GM23248 (cell line): ENCODE measurements at regions not wholly inside any gene's neighbourhood (a gene's known extent, or its start where the extent isn't known, plus 50 kb on each side); places are given as distances from the start of the nearest gene placed in this dataset.

Experiments used
- DNase-seq: peaks from one replicate; pipeline ENCODE4 v3.0.0-alpha.2; 2015
- H2AFZ ChIP-seq: fragments of 200-600 bp; sonication (generic); 2 replicates; pipeline ENCODE4 v1.6.1; 2016; ENCODE audit warnings: antibody characterized with exemption
- H3F3A ChIP-seq: fragments of 200-600 bp; sonication (generic); 2 replicates; pipeline ENCODE4 v1.6.1; 2016; ENCODE audit warnings: mild to moderate bottlenecking, antibody characterized with exemption, mixed run types; ENCODE audit not compliant: insufficient read depth
- H3K27ac ChIP-seq: fragments of 200-600 bp; sonication (generic); 2 replicates; pipeline ENCODE4 v1.5.1; 2016; ENCODE audit warnings: mild to moderate bottlenecking
- H3K27me3 ChIP-seq: fragments of 200-600 bp; sonication (generic); replicated peaks from 2 replicates; pipeline ENCODE4 v1.6.1; 2016; ENCODE audit warnings: mild to moderate bottlenecking; ENCODE audit not compliant: insufficient read depth
- H3K36me3 ChIP-seq: fragments of 200-600 bp; sonication (generic); 2 replicates; pipeline ENCODE4 v1.6.1; 2016; ENCODE audit warnings: low read depth, mild to moderate bottlenecking
- H3K4me1 ChIP-seq: fragments of 200-600 bp; sonication (generic); 2 replicates; pipeline ENCODE4 v1.6.1; 2016; ENCODE audit warnings: mild to moderate bottlenecking; ENCODE audit not compliant: insufficient read depth
- H3K4me2 ChIP-seq: fragments of 200-600 bp; sonication (generic); one replicate; pipeline ENCODE4 v1.6.1; 2016; ENCODE audit warnings: mild to moderate bottlenecking; ENCODE audit not compliant: unreplicated experiment
- H3K4me3 ChIP-seq: fragments of 200-600 bp; sonication (generic); 2 replicates; pipeline ENCODE4 v1.5.1; 2016; ENCODE audit warnings: mild to moderate bottlenecking
- H3K79me2 ChIP-seq: fragments of 200-600 bp; sonication (generic); 2 replicates; pipeline ENCODE4 v1.6.1; 2016; ENCODE audit warnings: mild to moderate bottlenecking; ENCODE audit not compliant: insufficient read depth
- H3K9ac ChIP-seq: fragments of 200-600 bp; sonication (generic); 2 replicates; pipeline ENCODE4 v1.6.1; 2016; ENCODE audit warnings: mild to moderate bottlenecking
- H3K9me2 ChIP-seq: fragments of 200-600 bp; sonication (generic); 2 replicates; pipeline ENCODE4 v1.6.1; 2016; ENCODE audit warnings: mixed run types, mild to moderate bottlenecking, moderate library complexity; ENCODE audit not compliant: insufficient read depth
- H3K9me3 ChIP-seq: fragments of 200-600 bp; sonication (generic); one replicate; pipeline ENCODE4 v1.6.1; 2017; ENCODE audit warnings: low read depth
- H4K20me1 ChIP-seq: fragments of 200-600 bp; sonication (generic); 2 replicates; pipeline ENCODE4 v1.6.0; 2016; ENCODE audit not compliant: insufficient read depth
- EZH2 ChIP-seq: fragments of 200-600 bp; sonication (generic); IDR thresholded peaks from 2 replicates; pipeline ENCODE4 v1.6.1; 2018; ENCODE audit warnings: antibody characterized with exemption, mild to moderate bottlenecking; ENCODE audit not compliant: insufficient read depth, poor library complexity, severe bottlenecking
- EZH2phosphoT487 ChIP-seq: fragments of 200-600 bp; sonication (generic); IDR thresholded peaks from 2 replicates; pipeline ENCODE4 v1.6.1; 2018; ENCODE audit warnings: antibody characterized with exemption, moderate library complexity, mild to moderate bottlenecking, low read depth; ENCODE audit not compliant: insufficient read depth
- WGBS, 2 experiments: methylation state at CpG; one replicate each; pipeline ENCODE4 v1.1.6; 2015 to 2017; ENCODE audit warnings: low lambda C conversion rate in 2 of 2, low coverage in 1 of 2; ENCODE audit errors: missing lambda C conversion rate in 2 of 2; 5-methylcytosine and 5-hydroxymethylcytosine counted together
- in situ Hi-C: fragments of 300-500 bp; cut with MboI; formaldehyde crosslinking; loops from 2 replicates; pipeline ENCODE4 v1.15.0; 2020

- Histone ChIP-seq H2AFZ (no peak overlapping the region), H3K36me3 (no peaks in the 10 kb centered on the region), H3K9me2 (no peaks in the 10 kb centered on the region), H3K4me2 (no peak overlapping the region), H3K27me3 (no peaks in the 10 kb centered on the region), H3K9me3 (no peaks in the 10 kb centered on the region), H3K4me3 (no peak overlapping the region), H3K79me2 (no peaks in the 10 kb centered on the region), H3F3A (no peaks in the 10 kb centered on the region), H4K20me1 (no peaks in the 10 kb centered on the region), H3K27ac (no peak overlapping the region), H3K9ac (no peak overlapping the region), H3K4me1 (no peaks in the 10 kb centered on the region)
- TF ChIP-seq EZH2phosphoT487 (no peak), EZH2 (no peak)
- in situ Hi-C loops: no loop called here
- DNase-seq: no peak
These were observed 177.8 kb upstream of the PCSK5 start for GRCh38 chr9:75712700-75713099.

- H3K4me1 ChIP-seq: no peaks in the 10 kb centered on the region
- no peaks in the 10 kb centered on the region for H3F3A ChIP-seq
- no peak overlapping the region for H3K4me3 ChIP-seq
- no peaks in the 10 kb centered on the region for H3K9me2 ChIP-seq
- H3K9ac ChIP-seq: no peak overlapping the region
- WGBS, 2 experiments: 22 to 24% methylated on average over 4 of the region's 4 CpGs
- no peaks in the 10 kb centered on the region for H3K79me2 ChIP-seq
- no peak overlapping the region for H3K27ac ChIP-seq
- no peaks in the 10 kb centered on the region for H4K20me1 ChIP-seq
- no peak overlapping the region for H3K4me2 ChIP-seq
- no peak for DNase-seq
- in situ Hi-C loops: no loop called here
- H3K9me3 ChIP-seq: no peaks in the 10 kb centered on the region
- no peak for TF ChIP-seq EZH2phosphoT487
- TF ChIP-seq EZH2: no peak
- H3K27me3 ChIP-seq: no peaks in the 10 kb centered on the region
- H3K36me3 ChIP-seq: no peaks in the 10 kb centered on the region
- no peak overlapping the region for H2AFZ ChIP-seq
These were observed 177.1 kb upstream of the PCSK5 start for GRCh38 chr9:75713335-75713734.

GRCh38 chr9:75715360-75715759 lies 175.1 kb upstream of the PCSK5 start:
- H3K36me3 ChIP-seq: no peaks in the 10 kb centered on the region
- in situ Hi-C loops: no loop called here
- H3K79me2 ChIP-seq: no peaks in the 10 kb centered on the region
- H3K9ac ChIP-seq: no peak overlapping the region
- TF ChIP-seq EZH2phosphoT487 (no peak), EZH2 (no peak)
- no peaks in the 10 kb centered on the region for H3F3A ChIP-seq
- H3K27me3 ChIP-seq: no peaks in the 10 kb centered on the region
- 16 to 20% methylated on average over 3 of the region's 3 CpGs for WGBS, 2 experiments
- no peak overlapping the region for H3K4me2 ChIP-seq
- no peaks in the 10 kb centered on the region for H3K9me3 ChIP-seq
- H2AFZ ChIP-seq: no peak overlapping the region
- no peaks in the 10 kb centered on the region for H4K20me1 ChIP-seq
- H3K4me1 ChIP-seq: no peaks in the 10 kb centered on the region
- DNase-seq: no peak
- H3K27ac ChIP-seq: no peak overlapping the region
- no peaks in the 10 kb centered on the region for H3K9me2 ChIP-seq
- no peak overlapping the region for H3K4me3 ChIP-seq

- no peaks in the 10 kb centered on the region for H3K4me1 ChIP-seq
- no peak overlapping the region for H3K27ac ChIP-seq
- WGBS, 2 experiments: 50 to 51% methylated on average over 2 of the region's 2 CpGs
- H4K20me1 ChIP-seq: no peaks in the 10 kb centered on the region
- H3K4me3 ChIP-seq: no peak overlapping the region
- no peaks in the 10 kb centered on the region for H3K9me2 ChIP-seq
- H3K36me3 ChIP-seq: no peaks in the 10 kb centered on the region
- H3F3A ChIP-seq: no peaks in the 10 kb centered on the region
- H3K9ac ChIP-seq: no peak overlapping the region
- no peaks in the 10 kb centered on the region for H3K27me3 ChIP-seq
- H3K9me3 ChIP-seq: no peaks in the 10 kb centered on the region
- no peak overlapping the region for H3K4me2 ChIP-seq
- no peaks in the 10 kb centered on the region for H3K79me2 ChIP-seq
- DNase-seq: no peak
- no peak overlapping the region for H2AFZ ChIP-seq
- TF ChIP-seq EZH2phosphoT487 (no peak), EZH2 (no peak)
- in situ Hi-C loops: no loop called here
These were observed 171.8 kb upstream of the PCSK5 start for GRCh38 chr9:75718677-75719076.

GRCh38 chr9:75728391-75728790 lies 162.1 kb upstream of the PCSK5 start:
- Histone ChIP-seq H3F3A (no peaks in the 10 kb centered on the region), H3K9me3 (no peaks in the 10 kb centered on the region), H3K4me1 (no peaks in the 10 kb centered on the region), H2AFZ (no peak overlapping the region), H3K4me3 (no peak overlapping the region), H4K20me1 (no peaks in the 10 kb centered on the region), H3K4me2 (no peak overlapping the region), H3K9me2 (no peaks in the 10 kb centered on the region), H3K9ac (no peak overlapping the region), H3K27ac (no peak overlapping the region), H3K36me3 (no peaks in the 10 kb centered on the region), H3K79me2 (no peaks in the 10 kb centered on the region), H3K27me3 (no peaks in the 10 kb centered on the region)
- WGBS, 2 experiments: 0 to 19% methylated on average over 1 of the region's 1 CpG
- TF ChIP-seq EZH2: no peak
- TF ChIP-seq EZH2phosphoT487: no peak
- in situ Hi-C loops: no loop called here
- DNase-seq: no peak
